Stimulated activated CD4-positive, alpha-beta T cell treated with anti-CD3 and anti-CD28 coated beads, Interleukin-15, amount 100 ng/mL, for 48 hours (primary cell): ENCODE measurements at regions not wholly inside any gene's neighbourhood (a gene's known extent, or its start where the extent isn't known, plus 50 kb on each side); places are given as distances from the start of the nearest gene placed in this dataset.

Source experiments
- DNase-seq, 2 donors: peaks; one replicate each; pipeline ENCODE4 v3.0.0-alpha.2; 2020; ENCODE audit warnings: low read depth in 2 of 2

DNA sequence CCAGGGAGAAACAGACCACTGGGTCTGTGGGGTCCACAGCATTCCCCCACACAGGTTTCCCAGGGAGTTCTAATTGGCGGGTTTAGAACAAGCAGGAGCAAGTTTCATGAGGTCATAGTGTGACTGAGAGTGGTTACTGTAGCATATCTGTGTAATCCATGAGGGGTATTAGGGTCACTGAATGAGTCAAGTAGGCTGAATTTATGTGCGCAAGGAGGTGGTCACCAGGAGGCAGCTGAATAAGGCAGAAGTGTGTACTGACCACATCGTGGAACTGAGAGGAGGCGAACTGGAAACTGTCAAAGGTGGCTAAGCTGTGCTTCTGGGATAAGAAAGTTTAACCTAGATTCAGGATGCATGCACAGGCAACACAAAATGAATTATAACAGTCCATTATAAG is 876.0 kb downstream of the METTL15 start:
- no peak for DNase-seq

DNA sequence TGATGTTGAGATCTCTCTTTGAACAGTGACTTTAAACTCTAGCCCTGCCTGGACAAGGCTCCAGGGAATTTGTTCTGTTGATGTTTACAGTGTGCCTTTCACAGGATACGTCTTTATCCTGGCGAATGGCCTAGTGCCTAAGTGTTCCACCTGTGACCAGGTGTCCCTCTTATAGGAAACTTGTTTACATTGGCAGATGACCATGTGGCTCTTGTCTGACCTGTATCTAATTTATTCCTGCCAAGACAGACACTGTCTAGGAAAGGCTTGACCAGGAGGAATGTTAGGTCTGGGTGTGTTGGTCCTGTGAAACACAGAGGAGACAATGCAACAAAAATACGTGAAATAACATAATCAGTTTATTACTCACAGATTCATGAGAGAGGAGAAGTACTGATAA is 875.6 kb downstream of the METTL15 start:
- no peak for DNase-seq

GRCh38 chr11:28981381-28981780 is 873.2 kb downstream of the METTL15 start:
- DNase-seq: no peak

- DNase-seq: no peak
These were observed 868.6 kb downstream of the METTL15 start for GRCh38 chr11:28976801-28977145.

DNA sequence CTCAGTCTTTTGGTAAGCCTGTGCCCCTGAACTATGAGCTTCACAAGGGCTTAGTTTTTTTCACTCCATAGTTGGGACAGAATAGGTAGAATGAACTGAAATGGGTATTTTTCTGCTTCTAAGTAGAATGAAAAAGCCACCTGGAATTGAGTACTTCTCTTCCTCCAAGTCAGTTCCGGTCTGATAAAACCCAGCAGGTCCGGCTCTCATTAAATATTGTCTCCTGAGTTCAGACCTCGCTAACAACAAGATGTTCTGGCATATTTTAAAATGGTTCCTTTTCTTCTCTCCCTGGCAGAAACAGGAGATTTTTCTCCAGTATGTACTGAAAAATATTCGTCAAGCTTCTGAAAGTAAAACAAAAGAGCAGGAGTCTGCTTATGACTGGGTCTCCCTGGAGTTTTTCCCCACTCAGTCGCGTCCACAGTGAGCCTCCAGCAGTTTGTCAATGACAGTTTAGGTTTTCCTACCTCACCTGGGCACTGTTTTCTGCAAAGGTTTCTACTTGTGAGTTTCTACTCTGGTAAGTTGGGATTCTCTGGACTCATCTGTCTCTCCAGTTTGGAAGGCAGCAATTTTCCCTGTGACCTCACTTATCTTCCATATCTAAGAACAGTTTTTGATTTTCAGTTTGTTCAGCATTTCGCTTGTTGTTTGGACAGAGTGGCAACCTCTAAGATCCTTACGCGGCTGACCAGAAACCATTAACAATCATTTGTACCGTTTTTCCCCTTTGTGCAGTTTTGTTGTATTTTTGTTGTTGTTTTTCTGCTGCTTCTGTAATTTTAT is 868.0 kb downstream of the METTL15 start:
- DNase-seq: no peak

- no peak for DNase-seq
These were observed 861.6 kb downstream of the METTL15 start for GRCh38 chr11:28969832-28970231.

GRCh38 chr11:28966951-28967350 is 858.8 kb downstream of the METTL15 start:
- DNase-seq: no peak

DNA sequence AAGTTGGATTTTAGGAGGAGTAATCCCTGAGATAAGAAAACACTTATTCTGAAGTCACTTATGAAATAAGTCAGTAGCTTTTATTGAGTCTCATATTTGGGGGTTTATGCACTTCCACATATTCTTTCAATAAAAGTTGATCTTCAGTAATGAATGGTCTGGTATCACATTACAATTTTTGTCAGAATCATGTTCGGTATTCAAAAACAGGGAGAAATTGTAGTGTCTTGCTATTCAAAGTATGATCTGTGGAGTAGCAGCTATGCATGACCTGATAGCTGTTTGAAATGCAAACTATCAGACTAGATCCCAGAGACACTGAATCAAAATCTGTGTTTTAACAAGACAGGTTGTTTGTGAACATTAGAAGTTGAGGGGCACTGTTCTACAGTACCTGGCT is 857.6 kb downstream of the METTL15 start:
- no peak for DNase-seq

DNA sequence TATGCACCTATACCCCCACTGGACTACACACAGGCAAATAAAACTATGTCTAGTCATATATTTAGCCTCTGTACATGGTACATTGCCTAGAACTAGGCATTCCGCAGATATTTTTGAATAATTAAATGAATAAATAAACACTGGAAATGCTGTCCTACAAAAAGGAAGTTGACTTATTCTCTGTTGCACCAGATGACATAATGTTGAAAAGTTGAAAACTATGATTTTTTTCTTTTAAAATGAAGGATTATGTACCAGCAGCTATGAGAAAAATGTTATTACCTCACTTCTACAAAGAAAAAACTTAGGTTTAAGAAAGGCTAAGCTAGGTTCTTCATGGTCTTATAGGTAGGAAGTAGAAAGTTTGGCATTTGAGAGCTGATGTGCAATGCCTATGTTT is 856.6 kb downstream of the METTL15 start:
- no peak for DNase-seq

GRCh38 chr11:28963187-28963586 is 855.0 kb downstream of the METTL15 start:
- no peak for DNase-seq

GRCh38 chr11:28962502-28962901 is 854.3 kb downstream of the METTL15 start:
- DNase-seq: no peak

- DNase-seq: no peak
These were observed 853.5 kb downstream of the METTL15 start for GRCh38 chr11:28961726-28962125.

GRCh38 chr11:28956446-28956845 is 848.3 kb downstream of the METTL15 start:
- no peak for DNase-seq

DNA sequence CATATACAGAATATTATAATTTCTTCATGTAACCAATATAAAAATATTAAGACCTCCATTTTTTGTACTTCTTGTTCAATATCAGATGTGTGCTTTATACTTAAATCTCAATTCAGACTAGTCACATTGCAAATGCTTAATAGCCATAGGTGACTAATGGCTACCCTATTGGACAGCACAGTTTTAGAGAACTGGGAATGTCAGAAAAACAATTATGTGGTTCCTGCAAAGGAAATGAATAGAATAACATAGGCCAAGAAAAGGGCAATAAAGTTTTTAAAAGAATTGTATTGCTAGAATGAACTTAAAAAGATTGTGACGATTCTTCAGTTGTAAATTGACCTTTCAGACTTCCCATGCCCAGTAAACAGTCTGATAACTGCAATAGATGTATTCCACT is 843.0 kb downstream of the METTL15 start:
- DNase-seq: no peak

DNA sequence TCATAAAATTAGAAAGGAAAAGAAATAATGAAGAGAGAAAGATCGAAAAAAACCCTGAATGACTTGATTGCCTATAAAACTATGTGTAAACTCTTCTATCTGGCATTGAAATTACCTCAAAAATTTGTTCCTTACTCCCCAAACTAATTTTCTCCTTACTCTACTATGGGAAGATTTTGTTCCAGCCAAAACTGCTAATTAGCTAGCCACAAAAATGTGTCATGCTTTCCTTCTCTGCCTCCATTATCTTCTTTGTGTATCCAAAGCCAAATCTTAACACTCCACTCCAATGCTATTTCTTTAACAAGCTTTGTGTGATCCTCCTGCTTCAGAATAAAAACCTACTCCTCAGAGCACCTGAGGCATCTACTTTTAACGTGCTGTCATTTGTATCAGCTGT is 831.2 kb downstream of the METTL15 start:
- no peak for DNase-seq

- no peak for DNase-seq
These were observed 829.9 kb downstream of the METTL15 start for GRCh38 chr11:28938091-28938490.

GRCh38 chr11:28932940-28933339 is 824.8 kb downstream of the METTL15 start:
- no peak for DNase-seq

DNA sequence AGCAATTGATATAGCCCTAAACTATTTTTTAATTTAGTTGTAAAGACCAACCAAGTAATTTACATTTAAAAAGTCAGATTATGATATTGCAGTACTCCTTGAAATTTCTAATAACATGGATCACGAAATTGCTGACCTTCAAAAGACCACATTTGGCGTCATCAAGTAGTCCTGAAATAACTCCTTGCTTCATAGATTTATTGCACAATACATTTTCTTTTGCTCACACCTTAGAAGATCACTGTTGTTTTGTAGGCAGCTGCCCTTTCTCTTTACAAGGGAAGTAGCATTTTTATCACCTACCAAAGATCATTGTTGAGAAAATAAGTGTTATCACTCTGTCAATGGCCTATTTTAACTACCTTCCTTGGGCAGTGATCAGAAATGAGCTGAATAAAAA is 815.8 kb downstream of the METTL15 start:
- no peak for DNase-seq

DNA sequence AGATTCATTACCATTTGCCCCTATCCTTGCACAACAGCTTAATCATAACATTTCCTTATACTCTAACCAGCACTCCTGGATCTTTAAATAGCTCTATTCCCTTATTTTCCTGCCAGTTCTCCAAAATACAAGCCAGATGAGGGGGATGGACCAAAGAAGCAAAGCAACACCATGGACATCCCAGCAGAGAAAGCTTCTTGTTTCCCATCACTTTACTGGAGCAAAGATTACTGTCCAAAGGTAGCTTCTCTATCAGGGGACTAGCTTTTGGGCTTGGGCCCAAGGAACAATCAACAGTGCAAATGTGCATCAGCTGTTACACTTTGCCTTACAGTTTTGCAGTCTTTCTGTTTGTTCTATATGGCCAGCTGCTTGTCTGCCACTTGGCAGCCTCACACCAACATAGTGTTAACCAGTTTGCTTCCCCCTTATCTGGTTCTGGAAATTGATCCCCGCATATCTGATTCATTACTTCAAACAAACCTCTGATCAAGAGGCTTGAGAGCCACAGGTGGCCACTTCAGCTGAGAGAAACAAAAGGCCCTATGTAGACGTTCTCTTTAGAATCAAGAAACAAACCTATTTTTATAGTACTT is 814.3 kb downstream of the METTL15 start:
- no peak for DNase-seq

- DNase-seq: no peak
These were observed 811.0 kb downstream of the METTL15 start for GRCh38 chr11:28919194-28919593.

- DNase-seq: no peak
These were observed 805.7 kb downstream of the METTL15 start for GRCh38 chr11:28913883-28914282.

DNA sequence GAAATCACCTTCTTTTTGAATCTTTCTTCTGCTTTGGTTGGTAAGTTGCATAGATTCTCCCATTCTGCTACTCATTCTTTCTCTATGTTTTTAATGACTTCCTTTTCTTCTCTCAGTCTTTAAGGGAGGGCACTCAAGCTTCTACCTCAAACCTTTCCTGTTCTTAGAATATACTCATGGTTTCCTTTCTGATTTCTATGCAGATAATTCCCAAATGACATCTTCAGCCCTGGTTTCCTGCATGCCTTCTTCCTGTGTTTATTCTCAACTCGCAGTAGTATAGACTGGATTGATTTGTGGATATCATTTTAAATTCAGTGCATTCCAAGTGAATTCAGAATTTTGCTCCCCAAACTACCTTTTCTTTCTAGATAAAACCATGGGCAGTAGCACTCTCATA is 803.6 kb downstream of the METTL15 start:
- DNase-seq: no peak

GRCh38 chr11:28910926-28911325 is 802.7 kb downstream of the METTL15 start:
- DNase-seq: no peak

DNA sequence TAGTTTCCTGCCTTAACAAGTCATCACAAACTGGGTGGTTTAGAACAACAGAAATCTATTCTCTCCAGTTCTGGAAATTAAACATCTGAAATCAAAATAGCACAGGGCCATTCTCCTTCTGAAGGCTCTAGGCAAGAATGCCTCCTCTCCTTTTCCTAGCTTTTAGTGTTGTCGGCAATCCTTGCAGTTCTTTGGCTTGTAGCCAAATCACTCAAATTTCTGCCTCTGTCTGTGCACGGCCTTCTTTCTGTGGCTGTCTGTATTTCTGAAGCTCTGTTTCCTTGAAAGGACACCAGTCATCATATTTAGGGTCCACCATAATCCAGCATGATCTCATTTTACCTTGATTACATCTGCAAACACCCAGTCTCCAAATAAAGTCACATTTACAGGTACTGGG is 795.5 kb downstream of the METTL15 start:
- no peak for DNase-seq
